Neural progenitor cell (in vitro differentiated cells): ENCODE measurements at regions not wholly inside any gene's neighbourhood (a gene's known extent, or its start where the extent isn't known, plus 50 kb on each side); places are given as distances from the start of the nearest gene placed in this dataset.

ENCODE experiments used
- DNase-seq: peaks from one replicate; pipeline ENCODE4 v3.0.0-alpha.2; 2016; ENCODE audit warnings: low spot score
- H2AFZ ChIP-seq: fragments of 200-600 bp; sonication (generic); replicated peaks from 2 replicates; pipeline ENCODE4 v1.6.1; 2016; ENCODE audit warnings: antibody characterized with exemption
- H3F3A ChIP-seq: fragments of 200-600 bp; sonication (generic); 2 replicates; pipeline ENCODE4 v1.6.1; 2016; ENCODE audit warnings: antibody characterized with exemption, low read depth
- H3K27ac ChIP-seq: fragments of 200-600 bp; sonication (generic); 2 replicates; pipeline ENCODE4 v1.5.1; 2016; ENCODE audit warnings: mild to moderate bottlenecking
- H3K27me3 ChIP-seq: fragments of 200-600 bp; sonication (generic); 2 replicates; pipeline ENCODE4 v1.6.1; 2016; ENCODE audit warnings: mild to moderate bottlenecking, moderate library complexity
- H3K36me3 ChIP-seq: fragments of 200-600 bp; sonication (generic); 2 replicates; pipeline ENCODE4 v1.5.1; 2016
- H3K4me1 ChIP-seq: fragments of 200-600 bp; sonication (generic); 2 replicates; pipeline ENCODE4 v1.6.1; 2016; ENCODE audit warnings: mixed run types
- H3K4me2 ChIP-seq: fragments of 200-600 bp; sonication (generic); 2 replicates; pipeline ENCODE4 v1.6.1; 2016
- H3K4me3 ChIP-seq: fragments of 200-600 bp; sonication (generic); 2 replicates; pipeline ENCODE4 v1.5.1; 2016
- H3K79me2 ChIP-seq: fragments of 200-600 bp; sonication (generic); 2 replicates; pipeline ENCODE4 v1.6.1; 2016; ENCODE audit warnings: low read depth
- H3K9ac ChIP-seq: fragments of 200-600 bp; sonication (generic); 2 replicates; pipeline ENCODE4 v1.6.1; 2016
- H3K9me3 ChIP-seq: fragments of 200-600 bp; sonication (generic); 2 replicates; pipeline ENCODE4 v1.5.1; 2016; ENCODE audit warnings: low read depth
- H4K20me1 ChIP-seq: fragments of 200-600 bp; sonication (generic); 2 replicates; pipeline ENCODE4 v1.6.1; 2016; ENCODE audit warnings: low read depth
- H3K27ac Mint-ChIP-seq: 3 replicates; pipeline ENCODE4 v1.8.0; 2021; ENCODE audit warnings: mixed read lengths
- H3K27me3 Mint-ChIP-seq: 2 replicates; pipeline ENCODE4 v1.8.0; 2022; ENCODE audit warnings: low read depth, mild to moderate bottlenecking, inconsistent platforms, moderate library complexity, mixed read lengths; ENCODE audit not compliant: insufficient read depth
- H3K36me3 Mint-ChIP-seq: 3 replicates; pipeline ENCODE4 v1.8.0; 2021; ENCODE audit warnings: mixed read lengths
- H3K4me1 Mint-ChIP-seq: 3 replicates; pipeline ENCODE4 v1.8.0; 2021; ENCODE audit warnings: mixed read lengths
- H3K4me3 Mint-ChIP-seq: 3 replicates; pipeline ENCODE4 v1.8.0; 2021; ENCODE audit warnings: mild to moderate bottlenecking, moderate library complexity, mixed read lengths
- H3K9me3 Mint-ChIP-seq: 3 replicates; pipeline ENCODE4 v1.8.0; 2020; ENCODE audit warnings: mixed read lengths
- EZH2 ChIP-seq: fragments of 200-600 bp; sonication (generic); IDR thresholded peaks from 2 replicates; pipeline ENCODE4 v1.6.1; 2017; ENCODE audit warnings: antibody characterized with exemption, mild to moderate bottlenecking, moderate library complexity
- EZH2phosphoT487 ChIP-seq: fragments of 200-600 bp; sonication (generic); IDR thresholded peaks from 2 replicates; pipeline ENCODE4 v1.6.1; 2017; ENCODE audit warnings: antibody characterized with exemption
- TF ChIP-seq, protein P1 (sequence below): fragments of 200-600 bp; sonication (generic); IDR thresholded peaks from 2 replicates; pipeline ENCODE4 v1.5.1; 2017; ENCODE audit warnings: antibody characterized with exemption, mild to moderate bottlenecking

DNA sequence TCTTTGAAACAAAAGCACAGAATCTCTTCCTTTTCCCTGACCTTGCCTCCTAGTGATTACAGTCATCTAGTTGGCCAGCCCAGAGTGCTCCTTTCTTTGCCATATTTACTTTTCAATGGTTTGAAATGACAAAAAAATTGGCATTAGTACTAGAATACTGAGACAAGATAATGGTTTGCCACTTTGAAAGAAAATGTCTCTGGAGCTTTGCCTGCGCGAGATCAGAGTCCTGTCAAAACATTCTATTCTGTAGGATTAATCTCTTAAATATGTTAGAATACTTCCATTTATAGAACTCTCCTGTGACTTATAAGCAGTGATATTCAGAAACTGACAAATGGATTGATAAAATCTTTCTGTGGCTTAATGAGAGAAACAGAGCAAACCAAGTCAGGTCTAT lies 484.0 kb upstream of the IZUMO3 start:
- H4K20me1 ChIP-seq, result no peaks in the 10 kb centered on the region
- H3K4me3 ChIP-seq, result no peak overlapping the region
- no peaks in the 10 kb centered on the region for H3K9me3 ChIP-seq
- H3K9ac ChIP-seq, result no peak overlapping the region
- H3K27ac ChIP-seq, result no peak overlapping the region
- peaks cover 4% of the 10 kb centered on the region for H3K4me1 Mint-ChIP-seq
- no peak overlapping the region for H3K4me2 ChIP-seq
- H3K79me2 ChIP-seq, result no peaks in the 10 kb centered on the region
- no peaks in the 10 kb centered on the region for H3K27me3 Mint-ChIP-seq
- H3K27me3 ChIP-seq, result no peaks in the 10 kb centered on the region
- no peak overlapping the region for H3K4me3 Mint-ChIP-seq
- H3K4me1 ChIP-seq, result no peaks in the 10 kb centered on the region
- no peak overlapping the region for H2AFZ ChIP-seq
- H3K27ac Mint-ChIP-seq, result no peak overlapping the region
- TF ChIP-seq, protein P1, sequence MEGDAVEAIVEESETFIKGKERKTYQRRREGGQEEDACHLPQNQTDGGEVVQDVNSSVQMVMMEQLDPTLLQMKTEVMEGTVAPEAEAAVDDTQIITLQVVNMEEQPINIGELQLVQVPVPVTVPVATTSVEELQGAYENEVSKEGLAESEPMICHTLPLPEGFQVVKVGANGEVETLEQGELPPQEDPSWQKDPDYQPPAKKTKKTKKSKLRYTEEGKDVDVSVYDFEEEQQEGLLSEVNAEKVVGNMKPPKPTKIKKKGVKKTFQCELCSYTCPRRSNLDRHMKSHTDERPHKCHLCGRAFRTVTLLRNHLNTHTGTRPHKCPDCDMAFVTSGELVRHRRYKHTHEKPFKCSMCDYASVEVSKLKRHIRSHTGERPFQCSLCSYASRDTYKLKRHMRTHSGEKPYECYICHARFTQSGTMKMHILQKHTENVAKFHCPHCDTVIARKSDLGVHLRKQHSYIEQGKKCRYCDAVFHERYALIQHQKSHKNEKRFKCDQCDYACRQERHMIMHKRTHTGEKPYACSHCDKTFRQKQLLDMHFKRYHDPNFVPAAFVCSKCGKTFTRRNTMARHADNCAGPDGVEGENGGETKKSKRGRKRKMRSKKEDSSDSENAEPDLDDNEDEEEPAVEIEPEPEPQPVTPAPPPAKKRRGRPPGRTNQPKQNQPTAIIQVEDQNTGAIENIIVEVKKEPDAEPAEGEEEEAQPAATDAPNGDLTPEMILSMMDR, result no peak
- no peak for TF ChIP-seq EZH2phosphoT487
- TF ChIP-seq EZH2, result no peak
- no peaks in the 10 kb centered on the region for H3K36me3 ChIP-seq
- H3F3A ChIP-seq, result no peaks in the 10 kb centered on the region
- DNase-seq, result no peak
- no peaks in the 10 kb centered on the region for H3K9me3 Mint-ChIP-seq
- no peaks in the 10 kb centered on the region for H3K36me3 Mint-ChIP-seq

DNA sequence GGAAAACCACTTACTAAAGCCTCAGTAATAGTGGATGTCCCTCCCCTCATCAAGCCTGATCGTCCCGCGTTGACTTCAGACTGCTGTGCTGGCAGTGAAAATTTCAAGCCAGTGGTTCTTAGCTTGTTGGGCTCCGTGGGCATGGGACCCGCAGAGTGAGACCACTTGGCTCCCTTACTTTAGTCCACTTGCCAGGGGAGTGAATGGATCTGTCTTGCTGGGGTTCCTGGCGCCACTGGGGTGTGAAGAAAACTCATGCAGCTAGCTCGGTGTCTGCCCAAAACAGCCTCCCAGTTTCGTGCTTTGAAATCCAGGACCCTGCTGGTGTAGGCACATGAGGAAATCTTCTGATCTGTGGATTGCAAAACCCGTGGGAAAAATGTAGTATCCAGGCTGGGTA lies 480.0 kb upstream of the IZUMO3 start:
- TF ChIP-seq EZH2phosphoT487 (no peak), EZH2 (no peak)
- TF ChIP-seq, protein P1, result no peak
- Mint-ChIP-seq H3K4me1 (peaks cover 2% of the 10 kb centered on the region), H3K36me3 (no peaks in the 10 kb centered on the region), H3K4me3 (no peak overlapping the region), H3K9me3 (no peaks in the 10 kb centered on the region), H3K27me3 (no peaks in the 10 kb centered on the region), H3K27ac (no peak overlapping the region)
- H3K9ac ChIP-seq, result no peak overlapping the region
- H4K20me1 ChIP-seq, result no peaks in the 10 kb centered on the region
- H3K36me3 ChIP-seq, result no peaks in the 10 kb centered on the region
- H3K4me2 ChIP-seq, result no peak overlapping the region
- no peak for DNase-seq
- no peaks in the 10 kb centered on the region for H3K4me1 ChIP-seq
- no peaks in the 10 kb centered on the region for H3K79me2 ChIP-seq
- no peak overlapping the region for H3K4me3 ChIP-seq
- H2AFZ ChIP-seq, result no peak overlapping the region
- H3K27me3 ChIP-seq, result no peaks in the 10 kb centered on the region
- no peaks in the 10 kb centered on the region for H3K9me3 ChIP-seq
- no peaks in the 10 kb centered on the region for H3F3A ChIP-seq
- H3K27ac ChIP-seq, result no peak overlapping the region

DNA sequence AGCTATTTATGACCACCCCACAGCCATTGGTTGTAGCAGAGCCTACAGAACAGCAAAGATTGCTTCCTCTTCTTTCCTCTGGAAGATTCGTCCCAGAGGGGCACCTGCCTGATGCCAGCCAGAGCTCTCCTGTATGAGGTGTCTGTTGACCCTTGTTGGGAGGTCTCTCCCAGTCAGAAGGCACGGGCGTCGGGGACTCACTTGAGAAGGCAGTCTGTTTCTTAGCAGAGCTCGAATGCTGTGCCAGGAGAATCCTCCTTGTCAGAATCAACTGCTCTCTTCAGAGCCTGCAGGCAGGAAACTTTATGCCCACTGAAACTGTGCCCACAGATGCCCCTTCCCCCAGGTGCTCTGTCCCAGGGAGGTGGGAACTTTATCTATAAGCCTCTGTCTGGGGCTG lies 479.5 kb upstream of the IZUMO3 start:
- Histone ChIP-seq H3K9ac (no peak overlapping the region), H2AFZ (no peak overlapping the region), H3K4me2 (no peak overlapping the region), H3F3A (no peaks in the 10 kb centered on the region), H3K4me3 (no peak overlapping the region), H3K4me1 (no peaks in the 10 kb centered on the region), H3K36me3 (no peaks in the 10 kb centered on the region), H3K9me3 (no peaks in the 10 kb centered on the region), H4K20me1 (no peaks in the 10 kb centered on the region), H3K79me2 (no peaks in the 10 kb centered on the region), H3K27me3 (no peaks in the 10 kb centered on the region), H3K27ac (no peak overlapping the region)
- H3K36me3 Mint-ChIP-seq, result no peaks in the 10 kb centered on the region
- no peak for DNase-seq
- TF ChIP-seq, protein P1, result no peak
- no peak for TF ChIP-seq EZH2phosphoT487
- no peak for TF ChIP-seq EZH2
- peaks cover 1% of the 10 kb centered on the region for H3K9me3 Mint-ChIP-seq
- no peaks in the 10 kb centered on the region for H3K27me3 Mint-ChIP-seq
- no peaks in the 10 kb centered on the region for H3K4me1 Mint-ChIP-seq
- no peak overlapping the region for H3K4me3 Mint-ChIP-seq
- H3K27ac Mint-ChIP-seq, result no peak overlapping the region

DNA sequence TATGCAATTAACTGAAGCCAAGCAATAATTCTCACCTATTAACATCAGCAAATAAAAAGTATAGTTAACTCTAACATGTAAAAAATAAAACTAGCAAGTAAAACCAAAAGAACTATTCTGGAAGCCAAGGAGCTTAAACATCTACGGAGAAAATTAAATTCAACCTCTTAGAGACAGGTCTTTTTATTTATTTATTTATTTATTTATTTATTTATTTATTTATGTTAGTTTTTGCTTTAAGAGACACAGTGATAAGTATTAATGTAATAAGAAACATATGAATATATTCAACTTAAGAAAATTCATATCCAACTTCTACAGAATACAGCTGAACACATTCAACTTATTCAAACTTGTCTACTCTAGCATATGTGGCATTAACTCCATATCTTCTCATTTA lies 472.1 kb upstream of the IZUMO3 start:
- Mint-ChIP-seq H3K9me3 (peaks cover 3% of the 10 kb centered on the region), H3K4me1 (no peaks in the 10 kb centered on the region), H3K27ac (no peak overlapping the region), H3K36me3 (no peaks in the 10 kb centered on the region), H3K4me3 (no peak overlapping the region), H3K27me3 (no peaks in the 10 kb centered on the region)
- H3K4me2 ChIP-seq, result no peak overlapping the region
- no peaks in the 10 kb centered on the region for H3K27me3 ChIP-seq
- no peaks in the 10 kb centered on the region for H3F3A ChIP-seq
- H3K4me3 ChIP-seq, result no peak overlapping the region
- no peaks in the 10 kb centered on the region for H3K79me2 ChIP-seq
- no peak overlapping the region for H2AFZ ChIP-seq
- no peaks in the 10 kb centered on the region for H3K4me1 ChIP-seq
- TF ChIP-seq EZH2phosphoT487 (no peak), EZH2 (no peak)
- TF ChIP-seq, protein P1, result no peak
- no peak overlapping the region for H3K27ac ChIP-seq
- no peaks in the 10 kb centered on the region for H4K20me1 ChIP-seq
- no peak for DNase-seq
- no peak overlapping the region for H3K9ac ChIP-seq
- H3K36me3 ChIP-seq, result no peaks in the 10 kb centered on the region
- no peaks in the 10 kb centered on the region for H3K9me3 ChIP-seq
